ENCODE measurements at regions not wholly inside any gene's neighbourhood (a gene's known extent, or its start where the extent isn't known, plus 50 kb on each side); places are given as distances from the start of the nearest gene placed in this dataset.

GRCh38 chr4:32321421-32321820, 1601.3 kb downstream of the PCDH7 start:
- ChIA-PET CTCF (no interaction called here), POLR2A (no interaction called here)
- no peak for DNase-seq (ENCODE audit: low read depth, low spot score)
- no peak overlapping the region for H3K4me3 ChIP-seq (ENCODE audit: low read depth, low read length)
- TF ChIP-seq CTCF (IDR thresholded peaks at IDR 0.05; ENCODE audit: insufficient read depth, low read length, missing control alignments), result no peak

GRCh38 chr4:32334759-32335158, 1614.6 kb downstream of the PCDH7 start:
- no peak overlapping the region for H3K4me3 ChIP-seq (ENCODE audit: low read depth, low read length)

GRCh38 chr4:32337403-32337802, 1617.2 kb downstream of the PCDH7 start:
- no peak overlapping the region for H3K4me3 ChIP-seq (ENCODE audit: low read depth, low read length)
- TF ChIP-seq CTCF (IDR thresholded peaks at IDR 0.05; ENCODE audit: insufficient read depth, low read length, missing control alignments), result no peak
- CTCF ChIA-PET, result no interaction called here
- POLR2A ChIA-PET, result no interaction called here
- no peak for DNase-seq (ENCODE audit: low read depth, low spot score)

More at GRCh38 chr4:32334759-32335158, 1614.6 kb downstream of the PCDH7 start:
- POLR2A ChIA-PET, result no interaction called here
- DNase-seq (ENCODE audit: low read depth, low spot score), result no peak
- TF ChIP-seq CTCF (IDR thresholded peaks at IDR 0.05; ENCODE audit: insufficient read depth, low read length, missing control alignments), result no peak
- CTCF ChIA-PET, result no interaction called here

- no peak for DNase-seq (ENCODE audit: low read depth, low spot score)
- CTCF ChIA-PET, result no interaction called here
- TF ChIP-seq CTCF (IDR thresholded peaks at IDR 0.05; ENCODE audit: insufficient read depth, low read length, missing control alignments), result no peak
- POLR2A ChIA-PET, result no interaction called here
- H3K4me3 ChIP-seq (ENCODE audit: low read depth, low read length), result no peak overlapping the region
Observed at GRCh38 chr4:32340591-32340990, 1620.4 kb downstream of the PCDH7 start.

- no peak for DNase-seq (ENCODE audit: low read depth, low spot score)
- TF ChIP-seq CTCF (IDR thresholded peaks at IDR 0.05; ENCODE audit: insufficient read depth, low read length, missing control alignments), result no peak
- ChIA-PET CTCF (no interaction called here), POLR2A (no interaction called here)
- H3K4me3 ChIP-seq (ENCODE audit: low read depth, low read length), result no peak overlapping the region
Observed at GRCh38 chr4:32341342-32341741, 1621.2 kb downstream of the PCDH7 start.

GRCh38 chr4:32342054-32342453, 1621.9 kb downstream of the PCDH7 start:
- TF ChIP-seq CTCF (IDR thresholded peaks at IDR 0.05; ENCODE audit: insufficient read depth, low read length, missing control alignments), result no peak
- DNase-seq (ENCODE audit: low read depth, low spot score), result no peak
- ChIA-PET POLR2A (no interaction called here), CTCF (no interaction called here)
- H3K4me3 ChIP-seq (ENCODE audit: low read depth, low read length), result no peak overlapping the region
